GM12878 (cell line): ENCODE measurements at regions not wholly inside any gene's neighbourhood (a gene's known extent, or its start where the extent isn't known, plus 50 kb on each side); places are given as distances from the start of the nearest gene placed in this dataset.

Source experiments
- ATAC-seq: fragments of 200-7000 bp; cut with Tn5 transposase; 3 replicates; pipeline ENCODE4 v1.9.1; 2020; ENCODE audit warnings: mild to moderate bottlenecking, moderate library complexity
- BruUV-seq: library from RNA; stranded (reverse); fragments of 400-500 nt; replicated peaks from 2 replicates; lab custom pipeline; 2021; lab: Mats Ljungman, UMichigan
- CTCF ChIA-PET: fragments of 300-600 bp; sonication (Branson Sonifier 250); formaldehyde crosslinking; extraction: SDS; loops from one replicate; lab custom pipeline; 2021; ENCODE audit warnings: inconsistent platforms; lab: Yijun Ruan, JAX
- POLR2A ChIA-PET: fragments of 350-600 bp; formaldehyde crosslinking; extraction: SDS; loops from one replicate; lab custom pipeline; 2021; ENCODE audit warnings: inconsistent platforms; lab: Charles Lee
- RAD21 ChIA-PET: fragments of 300-600 bp; sonication (Branson Sonifier 250); formaldehyde crosslinking; loops from one replicate; lab custom pipeline; 2023; ENCODE audit warnings: antibody characterized with exemption; ENCODE audit not compliant: unreplicated experiment; lab: Charles Lee
- SMC1A ChIA-PET: fragments of 300-600 bp; sonication (Branson Sonifier 250); formaldehyde crosslinking; loops from one replicate; lab custom pipeline; 2023; ENCODE audit not compliant: unreplicated experiment, uncharacterized antibody; lab: Charles Lee
- DNase-seq: peaks from one replicate; pipeline ENCODE4 v3.0.0-alpha.2; 2011; ENCODE audit warnings: low read depth, low spot score
- FAIRE-seq: peaks from 3 replicates; lab custom pipeline; 2011; peaks lifted over from hg19 to GRCh38; lab: Jason Lieb, UNC
- H2AFZ ChIP-seq: 2 replicates; pipeline ENCODE4 v1.6.0; 2011; ENCODE audit warnings: low read depth, low read length, control low read depth; ENCODE audit not compliant: control insufficient read depth
- H3K27ac ChIP-seq: 2 replicates; pipeline ENCODE4 v1.5.1; 2011; ENCODE audit warnings: control low read depth; ENCODE audit not compliant: control insufficient read depth, insufficient read depth
- H3K27me3 ChIP-seq, 2 experiments: replicated peaks in 1 of 2; 2 replicates each; pipeline versions ENCODE4 v1.6.0 to v1.6.1; 2011; ENCODE audit warnings: low read length in 1 of 2; ENCODE audit not compliant: control insufficient read depth in 2 of 2, insufficient read depth in 2 of 2
- H3K36me3 ChIP-seq, 2 experiments: 2 replicates each; pipeline ENCODE4 v1.5.1; 2011; ENCODE audit warnings: low read length in 1 of 2; ENCODE audit not compliant: control insufficient read depth in 2 of 2, insufficient read depth in 2 of 2
- H3K4me1 ChIP-seq: 2 replicates; pipeline ENCODE4 v1.6.1; 2011; ENCODE audit warnings: mild to moderate bottlenecking, low read length, moderate library complexity, mixed read lengths; ENCODE audit not compliant: control insufficient read depth, insufficient read depth
- H3K4me2 ChIP-seq: 2 replicates; pipeline ENCODE4 v1.6.0; 2011; ENCODE audit warnings: control low read depth; ENCODE audit not compliant: control insufficient read depth, insufficient read depth
- H3K4me3 ChIP-seq: fragments of 200-600 bp; sonication (generic); 2 replicates; pipeline ENCODE4 v1.5.1; 2016
- H3K79me2 ChIP-seq: 2 replicates; pipeline ENCODE4 v1.6.0; 2011; ENCODE audit warnings: low read length; ENCODE audit not compliant: control insufficient read depth, insufficient read depth
- H3K9ac ChIP-seq: 2 replicates; pipeline ENCODE4 v1.8.0; 2011; ENCODE audit warnings: low read length, control low read depth, mixed read lengths; ENCODE audit not compliant: control insufficient read depth, insufficient read depth
- H3K9me3 ChIP-seq: replicated peaks from 3 replicates; pipeline ENCODE4 v1.5.1; 2011; ENCODE audit warnings: mild to moderate bottlenecking, low read length; ENCODE audit not compliant: control insufficient read depth, insufficient read depth
- H4K20me1 ChIP-seq: 2 replicates; pipeline ENCODE4 v1.6.0; 2011; ENCODE audit not compliant: control insufficient read depth, insufficient read depth
- CBFB ChIP-seq: IDR thresholded peaks from 2 replicates; pipeline ENCODE4 v1.6.1; 2016; ENCODE audit warnings: antibody characterized with exemption, low read depth
- DPF2 ChIP-seq: fragments of 450-650 bp; IDR thresholded peaks from 2 replicates; pipeline ENCODE4 v1.6.1; 2017; ENCODE audit warnings: mild to moderate bottlenecking
- EED ChIP-seq: sonication (generic); IDR thresholded peaks from 2 replicates; pipeline ENCODE4 v1.6.1; 2016; ENCODE audit warnings: antibody characterized with exemption, low read depth
- ESRRA ChIP-seq: IDR thresholded peaks from 2 replicates; pipeline ENCODE4 v1.6.1; 2012; ENCODE audit warnings: mild to moderate bottlenecking, low read length, improper control_type of control experiment
- HDAC2 ChIP-seq: fragments of 200-600 bp; sonication (generic); IDR thresholded peaks from 2 replicates; pipeline ENCODE4 v1.6.1; 2017
- NFYB ChIP-seq: IDR thresholded peaks from 2 replicates; pipeline ENCODE4 v1.6.1; 2011; ENCODE audit warnings: low read depth, mild to moderate bottlenecking, low read length, improper control_type of control experiment, moderate library complexity; ENCODE audit not compliant: insufficient read depth
- NR2C1 ChIP-seq: fragments of 450-650 bp; IDR thresholded peaks from 2 replicates; pipeline ENCODE4 v1.6.1; 2017; ENCODE audit warnings: antibody characterized with exemption, mild to moderate bottlenecking, moderate library complexity
- PRDM15 ChIP-seq: fragments of 450-650 bp; formaldehyde crosslinking; IDR thresholded peaks from 2 replicates; pipeline ENCODE4 v1.4.0; 2020; ENCODE audit warnings: mild to moderate bottlenecking, moderate library complexity
- RAD51 ChIP-seq: fragments of 450-650 bp; IDR thresholded peaks from 2 replicates; pipeline ENCODE4 v1.6.1; 2016; ENCODE audit warnings: moderate library complexity, mild to moderate bottlenecking, inconsistent platforms
- RCOR1 ChIP-seq: conservative IDR thresholded peaks from 2 replicates; pipeline ENCODE4 v1.6.1; 2012; ENCODE audit warnings: low read depth, low read length, improper control_type of control experiment
- RFX5 ChIP-seq: IDR thresholded peaks from 2 replicates; pipeline ENCODE4 v1.6.1; 2011; ENCODE audit warnings: low read depth, low read length, improper control_type of control experiment
- TCF3 ChIP-seq: IDR thresholded peaks from 2 replicates; pipeline ENCODE4 v1.6.1; 2012; ENCODE audit warnings: low read depth, mild to moderate bottlenecking, low read length, borderline replicate concordance; ENCODE audit not compliant: insufficient read depth
- YY1 ChIP-seq: IDR thresholded peaks from 2 replicates; pipeline ENCODE4 v1.6.1; 2011; ENCODE audit warnings: low read depth, mild to moderate bottlenecking, low read length
- ZNF384 ChIP-seq: IDR thresholded peaks from 2 replicates; pipeline ENCODE4 v1.6.1; 2012; ENCODE audit warnings: low read depth, mild to moderate bottlenecking, low read length, improper control_type of control experiment, borderline replicate concordance
- ZNF622 ChIP-seq: fragments of 450-650 bp; IDR thresholded peaks from 2 replicates; pipeline ENCODE4 v1.6.1; 2017; ENCODE audit warnings: mild to moderate bottlenecking, inconsistent platforms
- WGBS: methylation state at CpG from one replicate; pipeline ENCODE4 v1.1.6; 2016; ENCODE audit warnings: low lambda C conversion rate; ENCODE audit not compliant: insufficient replicate concordance, insufficient coverage; ENCODE audit errors: missing lambda C conversion rate; 5-methylcytosine and 5-hydroxymethylcytosine counted together
- in situ Hi-C: fragments of 300-500 bp; cut with MboI; formaldehyde crosslinking; loops from 9 replicates; pipeline ENCODE4 v1.14.3; 2018; ENCODE audit warnings: mixed read lengths
- intact Hi-C: fragments of 100-400 bp; cut with micrococcal nuclease; formaldehyde crosslinking; loops from one replicate; pipeline ENCODE4 v1.14.2; 2022; ENCODE audit not compliant: unreplicated experiment
- TF ChIP-seq, protein P1 (sequence below): fragments of 450-650 bp; IDR thresholded peaks from 2 replicates; pipeline ENCODE4 v1.6.1; 2017; ENCODE audit warnings: antibody characterized with exemption, mild to moderate bottlenecking, moderate library complexity

GRCh38 chr12:115371711-115372110 is 687.7 kb upstream of the TBX3 start (continued):
- TF ChIP-seq ZNF384 (no peak), HDAC2 (no peak), RCOR1 (no peak), RFX5 (no peak), NFYB (no peak), DPF2 (no peak), CBFB (no peak)
- TF ChIP-seq, all 136 proteins: peak for 0

DNA sequence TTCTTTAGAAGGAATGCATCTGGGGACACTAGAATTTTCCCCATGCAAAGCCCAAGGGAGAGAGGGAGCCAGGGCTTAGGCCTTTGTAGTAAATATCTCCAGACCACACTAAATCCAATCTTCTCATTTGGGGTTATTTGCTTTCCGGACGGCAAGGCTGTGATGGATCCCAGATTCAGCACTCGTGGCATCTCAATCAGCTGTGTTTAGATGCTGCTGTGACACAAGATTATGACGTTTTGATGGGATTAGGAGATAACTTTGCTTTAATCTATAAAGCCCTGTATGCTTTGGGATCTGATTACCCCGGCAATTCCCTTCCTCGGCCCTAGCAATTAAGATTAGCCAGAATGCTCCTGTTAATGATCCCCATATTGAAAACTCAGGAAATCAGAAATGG is 686.7 kb upstream of the TBX3 start:
- Histone ChIP-seq H3K27me3 (no peaks in the 10 kb centered on the region), H3K9ac (no peak overlapping the region), H3K9me3 (no peaks in the 10 kb centered on the region), H3K79me2 (no peaks in the 10 kb centered on the region), H3K4me2 (no peak overlapping the region), H3K4me3 (no peak overlapping the region), H3K36me3 (no peaks in the 10 kb centered on the region), H2AFZ (no peak overlapping the region), H3K27ac (no peak overlapping the region), H4K20me1 (no peaks in the 10 kb centered on the region), H3K4me1 (peaks cover 12% of the 10 kb centered on the region)
- no peak for FAIRE-seq
- BruUV-seq, result no TSS peak
- intact Hi-C loops (no loop called here), in situ Hi-C loops (no loop called here)
- DNase-seq, result no peak
- ChIA-PET SMC1A (no interaction called here), CTCF (no interaction called here), POLR2A (no interaction called here), RAD21 (no interaction called here)
- TF ChIP-seq, protein P1, sequence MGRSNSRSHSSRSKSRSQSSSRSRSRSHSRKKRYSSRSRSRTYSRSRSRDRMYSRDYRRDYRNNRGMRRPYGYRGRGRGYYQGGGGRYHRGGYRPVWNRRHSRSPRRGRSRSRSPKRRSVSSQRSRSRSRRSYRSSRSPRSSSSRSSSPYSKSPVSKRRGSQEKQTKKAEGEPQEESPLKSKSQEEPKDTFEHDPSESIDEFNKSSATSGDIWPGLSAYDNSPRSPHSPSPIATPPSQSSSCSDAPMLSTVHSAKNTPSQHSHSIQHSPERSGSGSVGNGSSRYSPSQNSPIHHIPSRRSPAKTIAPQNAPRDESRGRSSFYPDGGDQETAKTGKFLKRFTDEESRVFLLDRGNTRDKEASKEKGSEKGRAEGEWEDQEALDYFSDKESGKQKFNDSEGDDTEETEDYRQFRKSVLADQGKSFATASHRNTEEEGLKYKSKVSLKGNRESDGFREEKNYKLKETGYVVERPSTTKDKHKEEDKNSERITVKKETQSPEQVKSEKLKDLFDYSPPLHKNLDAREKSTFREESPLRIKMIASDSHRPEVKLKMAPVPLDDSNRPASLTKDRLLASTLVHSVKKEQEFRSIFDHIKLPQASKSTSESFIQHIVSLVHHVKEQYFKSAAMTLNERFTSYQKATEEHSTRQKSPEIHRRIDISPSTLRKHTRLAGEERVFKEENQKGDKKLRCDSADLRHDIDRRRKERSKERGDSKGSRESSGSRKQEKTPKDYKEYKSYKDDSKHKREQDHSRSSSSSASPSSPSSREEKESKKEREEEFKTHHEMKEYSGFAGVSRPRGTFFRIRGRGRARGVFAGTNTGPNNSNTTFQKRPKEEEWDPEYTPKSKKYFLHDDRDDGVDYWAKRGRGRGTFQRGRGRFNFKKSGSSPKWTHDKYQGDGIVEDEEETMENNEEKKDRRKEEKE, result no peak
- TF ChIP-seq TCF3 (no peak), ESRRA (no peak), NR2C1 (no peak), ZNF622 (no peak), PRDM15 (CRISPR knock-in tag) (no peak), RAD51 (no peak), EED (no peak), YY1 (no peak)
- ATAC-seq, result no peak
- 60% methylated on average over 6 of the region's 6 CpGs for WGBS
